IPS-NIHi7 (cell line): ENCODE measurements at regions not wholly inside any gene's neighbourhood (a gene's known extent, or its start where the extent isn't known, plus 50 kb on each side); places are given as distances from the start of the nearest gene placed in this dataset.

Source experiments
- DNase-seq: peaks from one replicate; pipeline ENCODE4 v3.0.0; 2012; ENCODE audit warnings: mixed read lengths; ENCODE audit errors: extremely low spot score

DNA sequence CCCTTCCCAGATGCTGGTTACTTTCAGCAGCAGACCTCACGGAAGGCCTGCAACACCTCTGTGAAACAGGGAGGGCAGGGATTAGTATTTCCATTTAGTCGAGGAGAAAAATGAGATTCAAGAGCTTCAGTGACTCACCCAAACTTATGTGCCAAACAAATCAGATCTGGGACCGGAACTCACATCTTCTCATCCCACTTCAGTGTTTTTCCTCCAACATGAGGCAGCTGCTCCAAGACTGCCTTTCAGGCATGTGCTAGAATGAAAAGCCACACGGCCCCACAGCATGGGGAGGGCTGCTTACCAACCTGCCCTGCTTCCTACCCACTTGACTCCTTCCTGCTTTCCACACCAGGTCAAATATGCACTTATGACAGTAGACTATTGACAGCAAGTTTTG, 129.4 kb upstream of the SLC24A5 start:
- no peak for DNase-seq

- no peak for DNase-seq
Measured at GRCh38 chr15:47993051-47993450, 127.7 kb upstream of the SLC24A5 start.

DNA sequence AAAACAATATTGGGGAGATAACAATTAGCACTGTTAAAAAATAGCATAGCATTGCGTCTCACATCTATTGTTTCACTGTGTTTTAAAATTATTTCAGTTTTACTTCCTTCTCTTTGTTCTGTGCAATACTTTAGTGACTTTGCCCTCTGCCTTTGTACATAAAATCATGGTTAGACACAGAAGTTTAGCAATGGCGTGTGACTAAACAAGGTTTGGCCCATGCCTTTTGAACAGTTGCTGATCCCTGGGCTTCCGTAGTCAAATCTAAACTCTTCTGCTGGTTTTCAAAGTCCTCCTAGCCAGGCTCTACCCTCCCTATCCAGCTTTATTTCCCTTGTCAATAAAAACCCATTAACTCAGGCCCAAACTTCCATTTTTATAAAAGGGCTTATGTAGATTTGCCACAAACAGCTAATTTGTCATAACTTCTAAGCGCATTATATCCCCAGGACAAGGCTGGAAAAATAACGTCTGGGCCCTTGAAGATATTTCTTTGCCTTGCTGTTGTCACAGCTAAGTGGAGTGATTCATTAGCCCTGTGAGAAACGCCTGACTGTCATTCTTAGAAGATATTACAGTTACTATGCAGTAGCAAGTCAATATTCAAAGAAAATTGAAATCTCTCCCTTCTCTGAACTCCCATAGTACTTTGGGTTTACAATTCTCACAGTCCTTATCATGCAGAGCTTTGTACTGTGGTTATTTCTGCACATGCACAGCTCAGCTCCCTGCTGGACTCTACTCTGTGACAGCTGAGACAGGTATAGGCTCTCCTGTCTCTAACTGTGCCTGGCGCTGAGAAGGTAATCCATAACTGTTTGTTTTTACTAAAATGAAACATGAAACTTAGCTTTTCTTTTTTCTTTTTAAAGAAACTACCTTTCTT, 123.4 kb upstream of the SLC24A5 start:
- no peak for DNase-seq

DNA sequence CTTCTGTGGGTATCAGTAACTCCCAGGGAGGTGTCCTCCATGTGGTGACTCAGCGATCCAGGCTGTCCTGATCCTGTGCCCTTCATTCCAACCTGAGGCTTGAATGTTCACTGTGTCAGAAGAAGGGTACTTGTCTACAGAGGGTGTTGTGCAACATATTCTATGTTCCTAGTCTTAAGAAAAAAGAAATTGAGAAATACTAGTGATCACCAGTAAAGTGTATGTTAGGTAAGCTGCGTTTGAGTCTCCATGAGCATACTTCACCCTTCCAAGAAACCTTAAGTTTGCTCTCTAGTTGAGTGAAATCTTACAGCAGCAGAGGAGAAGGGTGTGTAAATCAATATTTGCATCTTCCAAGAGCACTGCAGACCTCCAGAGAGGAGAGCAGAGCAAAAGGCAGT, 122.2 kb upstream of the SLC24A5 start:
- DNase-seq: no peak

DNA sequence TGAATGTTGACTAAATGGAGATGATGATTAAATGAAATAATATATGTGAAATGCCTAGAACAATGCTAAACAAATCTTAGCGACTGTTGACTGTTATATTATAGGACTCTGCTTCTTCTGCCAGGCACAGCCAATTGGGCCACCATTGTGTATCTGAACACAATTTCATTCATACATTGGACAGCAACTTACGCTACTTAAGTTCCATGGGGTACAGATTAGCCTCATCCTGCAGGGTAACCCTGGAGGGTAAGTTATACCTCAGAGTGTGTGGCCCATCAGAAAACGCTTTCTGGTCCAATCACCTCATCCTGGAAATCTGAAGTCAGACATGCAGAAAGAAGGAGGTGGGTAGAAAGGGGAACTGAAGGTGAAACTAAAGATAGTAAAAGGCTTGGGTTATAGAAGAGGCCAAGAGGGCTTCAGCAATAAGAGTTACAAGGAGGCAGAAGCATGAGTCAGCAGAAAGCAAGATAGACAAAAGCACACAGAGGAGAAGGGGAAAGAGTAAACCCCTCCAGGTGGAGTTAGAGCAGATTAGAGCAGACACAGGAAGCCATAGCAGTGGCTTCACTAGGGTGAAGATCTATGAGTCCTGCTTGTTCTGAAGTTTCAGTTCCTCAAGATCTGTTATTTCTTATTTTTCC, 119.3 kb upstream of the SLC24A5 start:
- DNase-seq: no peak

DNA sequence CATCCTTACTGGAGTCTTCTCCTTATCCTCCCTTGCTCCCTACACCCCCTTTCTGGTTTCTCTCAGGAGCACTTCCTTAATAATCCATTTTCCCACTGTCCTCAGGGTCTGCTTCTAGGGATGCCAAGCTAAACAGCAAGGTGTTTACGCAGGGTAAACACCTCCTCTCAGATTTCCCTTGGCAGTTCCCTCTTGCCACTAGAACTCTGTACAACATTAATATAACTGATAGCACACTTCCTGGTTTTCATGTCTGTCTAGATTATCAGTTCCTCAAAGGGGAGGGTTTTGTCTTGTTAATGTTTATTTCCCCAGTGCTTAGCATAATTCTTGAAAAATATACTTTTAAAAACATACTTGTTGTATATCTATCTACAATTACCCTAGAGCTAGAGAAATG, 118.0 kb upstream of the SLC24A5 start:
- DNase-seq: no peak

GRCh38 chr15:48003441-48003840, 117.3 kb upstream of the SLC24A5 start:
- no peak for DNase-seq

GRCh38 chr15:48005077-48005476, 115.7 kb upstream of the SLC24A5 start:
- DNase-seq: no peak

DNA sequence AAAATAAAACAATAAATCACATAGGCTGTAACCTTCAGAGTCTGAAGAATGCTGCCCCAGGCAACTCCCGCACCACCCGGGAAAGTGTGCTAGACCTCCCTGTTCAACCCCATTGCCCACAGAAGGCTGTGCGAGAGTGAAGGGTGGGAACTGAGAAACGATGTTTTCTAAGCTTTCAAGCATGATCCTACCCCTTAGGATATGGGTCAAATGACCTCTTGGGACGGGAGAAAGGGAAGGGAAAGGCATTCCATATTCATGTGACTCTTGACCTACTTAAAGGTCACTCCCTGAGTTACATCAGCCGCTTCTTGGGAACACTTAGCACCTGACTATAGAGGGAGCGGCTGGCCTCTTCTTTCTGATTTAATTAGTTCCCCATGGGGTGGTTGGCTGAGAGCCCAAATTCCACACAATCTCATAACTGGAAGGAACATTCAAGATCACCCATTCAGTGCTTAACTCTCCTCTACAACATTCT, 114.7 kb upstream of the SLC24A5 start:
- DNase-seq: peak; percentile 31

DNA sequence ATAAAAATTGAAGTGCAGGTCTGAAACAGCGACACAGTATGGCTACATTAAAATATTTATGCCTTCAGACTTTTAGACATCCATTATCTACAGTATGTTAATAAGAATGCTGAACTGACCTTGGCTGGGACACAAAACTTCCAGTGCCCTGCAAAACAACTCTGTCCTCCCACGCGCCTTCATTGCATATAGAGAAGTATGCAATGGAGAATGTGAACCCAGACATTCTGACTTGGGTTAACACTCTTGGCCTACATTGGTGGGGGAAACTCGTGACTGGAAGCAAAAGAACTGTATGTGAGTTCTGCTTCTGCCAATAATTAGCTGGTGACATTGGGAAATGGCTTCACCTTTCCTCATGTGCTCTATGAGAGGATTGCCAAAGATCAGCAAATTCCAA, 110.5 kb upstream of the SLC24A5 start:
- no peak for DNase-seq

DNA sequence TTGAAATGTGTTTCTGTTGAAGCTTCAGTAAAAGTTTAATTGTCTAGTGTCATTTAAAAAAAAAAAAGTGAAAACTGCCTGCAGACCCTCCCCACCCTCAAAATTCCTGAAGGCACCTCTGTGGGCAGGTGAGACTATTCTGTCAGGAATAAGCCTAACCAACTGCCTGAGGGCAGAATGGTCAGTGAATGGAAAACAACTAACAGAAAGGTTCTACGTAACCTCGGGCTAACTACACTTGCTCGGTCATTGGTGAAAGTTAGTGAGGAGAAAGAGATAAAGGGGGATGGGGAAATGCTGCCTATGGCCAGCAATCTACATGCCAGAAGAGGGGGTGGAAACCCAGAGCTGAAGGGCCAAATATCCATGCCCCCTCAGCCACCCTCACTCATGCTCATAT, 108.6 kb upstream of the SLC24A5 start:
- peak; percentile 18 for DNase-seq

- no peak for DNase-seq
Measured at GRCh38 chr15:48016865-48017264, 103.9 kb upstream of the SLC24A5 start.

DNA sequence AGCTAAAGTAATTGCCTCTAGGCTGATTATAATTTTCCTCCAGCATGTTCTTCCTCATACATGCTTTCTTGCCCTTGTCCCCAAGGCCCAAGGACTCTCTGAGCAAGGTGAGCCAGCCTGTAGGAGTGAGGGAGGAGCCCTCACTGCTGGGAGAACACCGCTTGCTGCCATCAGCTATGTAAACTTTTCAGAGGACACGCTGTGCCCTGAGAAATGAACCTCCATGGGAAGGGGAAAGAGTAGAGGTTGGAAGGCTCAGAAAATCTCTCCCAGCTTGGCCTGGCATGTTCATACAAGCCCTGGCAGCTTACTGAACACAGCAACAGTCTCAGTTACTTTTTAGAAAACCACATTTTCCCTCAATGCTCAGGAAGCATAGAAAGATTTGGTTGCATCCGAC, 103.0 kb upstream of the SLC24A5 start:
- DNase-seq: no peak

GRCh38 chr15:48020166-48020565, 100.6 kb upstream of the SLC24A5 start:
- DNase-seq: no peak

DNA sequence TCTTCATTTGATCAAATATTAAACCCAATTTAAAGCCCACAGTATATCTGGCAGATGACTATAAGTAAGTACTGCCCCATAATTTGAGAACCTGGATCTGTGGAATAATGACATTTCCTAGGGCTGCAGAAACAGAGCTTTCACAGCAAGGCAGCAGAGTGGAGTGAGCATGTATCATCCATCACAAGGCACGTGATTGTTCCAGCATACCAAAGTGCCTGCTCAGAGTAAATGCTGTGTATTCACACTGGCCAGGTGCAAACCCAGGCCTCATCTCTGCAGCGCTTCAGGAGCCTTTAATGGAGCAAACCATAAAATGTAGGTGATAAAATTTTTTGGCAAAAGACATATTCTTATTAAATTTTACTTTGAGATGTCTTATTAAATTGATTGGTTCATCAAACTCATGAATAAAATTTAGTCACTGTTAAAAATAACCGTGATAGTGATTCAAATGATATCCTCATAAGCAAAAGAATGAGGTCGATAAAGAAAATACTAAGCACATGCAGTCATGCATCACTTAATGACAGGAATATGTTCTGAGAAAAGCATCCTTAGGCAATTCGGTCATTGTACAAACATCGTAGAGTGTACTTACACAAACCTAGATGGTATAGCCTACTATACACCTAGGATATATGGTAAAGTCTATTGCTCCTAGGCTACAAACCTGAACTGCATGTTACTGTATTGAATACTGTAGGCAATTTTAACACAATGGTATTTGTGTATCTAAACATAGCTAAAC, 99.3 kb upstream of the SLC24A5 start:
- DNase-seq: no peak

- no peak for DNase-seq
Measured at GRCh38 chr15:48025118-48025517, 95.7 kb upstream of the SLC24A5 start.

GRCh38 chr15:48028712-48029111, 92.1 kb upstream of the SLC24A5 start:
- DNase-seq: no peak

DNA sequence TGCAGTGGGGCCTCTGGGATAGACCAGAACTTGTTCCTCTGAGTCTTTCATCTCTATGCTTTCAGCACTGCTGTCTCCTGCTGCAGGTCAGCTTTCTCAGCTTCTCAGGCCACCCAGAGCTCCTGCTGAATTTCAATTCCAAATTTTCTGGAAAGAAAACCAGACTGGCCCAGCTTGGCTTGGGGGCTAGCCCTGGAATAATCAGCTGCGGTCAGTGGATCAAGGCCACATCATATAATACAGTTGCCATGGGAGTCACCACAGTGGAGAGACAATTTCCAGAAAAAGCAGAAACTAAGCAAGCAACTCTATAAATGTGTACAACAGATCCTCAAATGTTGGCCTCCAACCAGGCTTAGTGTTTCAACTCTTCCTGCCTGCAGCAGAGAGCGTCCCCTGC, 91.1 kb upstream of the SLC24A5 start:
- no peak for DNase-seq

DNA sequence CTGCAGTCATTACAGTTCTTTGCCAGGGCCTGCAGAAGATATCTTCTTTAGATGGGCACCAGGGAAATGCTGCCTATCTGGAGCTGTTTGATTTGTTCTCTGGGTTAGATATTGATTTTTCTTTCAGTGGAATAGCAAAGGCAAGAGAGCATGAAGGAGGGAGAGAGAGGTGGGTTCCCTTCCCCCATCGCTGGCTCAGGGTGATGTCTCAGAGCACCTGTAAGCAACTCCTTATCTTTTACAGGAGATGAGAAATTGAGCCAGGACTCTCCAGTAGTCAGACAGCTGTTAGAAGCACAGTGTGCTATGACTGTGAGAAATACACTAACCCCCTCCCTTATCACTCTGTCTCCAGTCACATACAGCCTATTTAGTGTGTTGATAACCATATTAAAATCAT, 89.3 kb upstream of the SLC24A5 start:
- no peak for DNase-seq

GRCh38 chr15:48031973-48032372, 88.8 kb upstream of the SLC24A5 start:
- no peak for DNase-seq

GRCh38 chr15:48032911-48033310, 87.9 kb upstream of the SLC24A5 start:
- no peak for DNase-seq

- DNase-seq: no peak
Measured at GRCh38 chr15:48038221-48038620, 82.6 kb upstream of the SLC24A5 start.
